K562 (cell line): ENCODE measurements at regions not wholly inside any gene's neighbourhood (a gene's known extent, or its start where the extent isn't known, plus 50 kb on each side); places are given as distances from the start of the nearest gene placed in this dataset.

Source experiments
- BCL6 ChIP-seq: fragments of 250-450 bp; sonication (Bioruptor Pico); IDR thresholded peaks from 2 replicates; pipeline ENCODE4 v1.4.0; 2020
- CBX8 ChIP-seq: fragments of 200-600 bp; sonication (generic); IDR thresholded peaks from 2 replicates; pipeline ENCODE4 v1.6.1; 2012; ENCODE audit warnings: borderline replicate concordance, mixed run types, low read depth, mild to moderate bottlenecking, moderate library complexity, mixed read lengths, low read length, control low read depth, inconsistent platforms; ENCODE audit not compliant: poor library complexity, severe bottlenecking; ENCODE audit errors: extremely low read depth
- MTA3 ChIP-seq: fragments of 450-650 bp; formaldehyde crosslinking; IDR thresholded peaks from 2 replicates; pipeline ENCODE4 v1.6.1; 2017; ENCODE audit warnings: mild to moderate bottlenecking, borderline replicate concordance
- POLR2A ChIP-seq: fragments of 450-650 bp; conservative IDR thresholded peaks from 2 replicates; pipeline ENCODE4 v1.6.1; 2016

DNA sequence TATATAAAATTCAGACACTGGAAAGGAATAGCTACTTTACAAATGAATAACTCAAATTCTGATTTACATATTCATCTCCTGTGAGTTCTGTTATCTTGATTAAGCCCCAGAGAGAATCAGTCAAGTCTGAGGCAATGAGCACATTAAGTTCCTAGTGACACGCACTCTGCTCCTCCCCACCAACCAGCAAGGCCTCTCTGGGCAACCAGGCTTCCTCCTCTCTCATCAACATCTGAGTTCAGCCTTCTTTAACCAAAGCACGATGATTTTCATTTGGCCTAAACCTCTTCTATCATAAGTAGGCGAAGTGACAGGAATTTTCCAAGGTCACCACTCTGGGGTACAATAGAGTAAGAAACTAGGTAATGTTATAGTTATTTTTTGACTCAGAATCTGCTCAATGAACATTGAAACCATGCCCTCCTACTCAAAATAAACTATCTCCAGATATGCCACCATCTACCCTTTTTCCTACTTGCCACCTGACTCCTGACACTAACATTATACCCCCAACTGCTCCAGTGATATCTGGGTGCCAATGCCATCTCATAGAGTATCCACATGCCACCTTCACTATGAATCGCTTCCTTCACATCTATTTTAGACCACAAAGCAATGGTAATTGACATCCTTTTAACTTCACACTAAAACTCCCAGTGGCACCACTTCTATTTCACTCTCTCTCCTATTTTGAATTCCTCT lies 114.8 kb downstream of the FAM76B start:
- TF ChIP-seq MTA3 = no peak
- no peak for TF ChIP-seq BCL6
- TF ChIP-seq POLR2A = no peak
- TF ChIP-seq CBX8 = no peak
